HEK293T (cell line): ENCODE measurements at regions not wholly inside any gene's neighbourhood (a gene's known extent, or its start where the extent isn't known, plus 50 kb on each side); places are given as distances from the start of the nearest gene placed in this dataset.

Experiments used
- BHLHE40 ChIP-seq: fragments of 450-650 bp; IDR thresholded peaks from 2 replicates; pipeline ENCODE4 v1.6.1; 2016; ENCODE audit warnings: mild to moderate bottlenecking, moderate library complexity, borderline replicate concordance
- SP1 ChIP-seq: fragments of 450-650 bp; IDR thresholded peaks from 2 replicates; pipeline ENCODE4 v1.6.1; 2017
- ZNF384 ChIP-seq: fragments of 450-650 bp; IDR thresholded peaks from 2 replicates; pipeline ENCODE4 v1.6.1; 2016

- no peak for TF ChIP-seq BHLHE40
- TF ChIP-seq SP1: no peak
- TF ChIP-seq ZNF384: no peak
These were observed 278.6 kb downstream of the ABCC12 start for GRCh38 chr16:47877166-47877565.
